ENCODE measurements at regions not wholly inside any gene's neighbourhood (a gene's known extent, or its start where the extent isn't known, plus 50 kb on each side); places are given as distances from the start of the nearest gene placed in this dataset.
"Not testable (repeated sequence)": the region's sequence is repeated elsewhere in the genome, so short reads cannot be mapped to it uniquely, and the experiment has no call there.

GRCh38 chr12:124677552-124678356 is 110.3 kb upstream of the NCOR2 start:
- Histone ChIP-seq H3K4me1 (ENCODE audit: low read depth) (peaks cover 7% of the 10 kb centered on the region), H3K27ac (no peak overlapping the region), H3K9me3 (ENCODE audit: low read depth) (no peaks in the 10 kb centered on the region), H3K27me3 (no peaks in the 10 kb centered on the region), H3K36me3 (no peaks in the 10 kb centered on the region), H3K4me3 (no peak overlapping the region)
- no peak for DNase-seq (ENCODE audit: low read depth in 1 of 2, low spot score in 1 of 2)
- TF ChIP-seq CTCF (IDR thresholded peaks at IDR 0.05; ENCODE audit: low read depth, low read length): no peak

GRCh38 chr12:124676714-124677462 is 109.5 kb upstream of the NCOR2 start:
- Histone ChIP-seq H3K4me1 (ENCODE audit: low read depth) (peaks cover 7% of the 10 kb centered on the region), H3K9me3 (ENCODE audit: low read depth) (no peaks in the 10 kb centered on the region), H3K27ac (no peak overlapping the region), H3K36me3 (no peaks in the 10 kb centered on the region), H3K4me3 (no peak overlapping the region), H3K27me3 (no peaks in the 10 kb centered on the region)
- no peak for TF ChIP-seq CTCF (IDR thresholded peaks at IDR 0.05; ENCODE audit: low read depth, low read length)
- no peak for DNase-seq (ENCODE audit: low read depth in 1 of 2, low spot score in 1 of 2)

- no peaks in the 10 kb centered on the region for H3K9me3 ChIP-seq (ENCODE audit: low read depth)
- DNase-seq (ENCODE audit: low read depth in 1 of 2, low spot score in 1 of 2): peak in 1 of 2 donors; percentile 52
- H3K27ac ChIP-seq: no peak overlapping the region
- H3K27me3 ChIP-seq: no peaks in the 10 kb centered on the region
- H3K4me3 ChIP-seq: no peak overlapping the region
- peaks cover 7% of the 10 kb centered on the region for H3K4me1 ChIP-seq (ENCODE audit: low read depth)
- TF ChIP-seq CTCF (IDR thresholded peaks at IDR 0.05; ENCODE audit: low read depth, low read length): no peak
- H3K36me3 ChIP-seq: no peaks in the 10 kb centered on the region
Measured at GRCh38 chr12:124675881-124676713, 108.7 kb upstream of the NCOR2 start.

- peaks cover 7% of the 10 kb centered on the region for H3K4me1 ChIP-seq (ENCODE audit: low read depth)
- no peak for DNase-seq (ENCODE audit: low read depth in 1 of 2, low spot score in 1 of 2)
- H3K27ac ChIP-seq: no peak overlapping the region
- H3K9me3 ChIP-seq (ENCODE audit: low read depth): no peaks in the 10 kb centered on the region
- no peak overlapping the region for H3K4me3 ChIP-seq
- no peak for TF ChIP-seq CTCF (IDR thresholded peaks at IDR 0.05; ENCODE audit: low read depth, low read length)
- no peaks in the 10 kb centered on the region for H3K27me3 ChIP-seq
- no peaks in the 10 kb centered on the region for H3K36me3 ChIP-seq
Measured at GRCh38 chr12:124674937-124675336, 107.5 kb upstream of the NCOR2 start.

GRCh38 chr12:124673801-124674617 is 106.6 kb upstream of the NCOR2 start:
- no peak for DNase-seq (ENCODE audit: low read depth in 1 of 2, low spot score in 1 of 2)
- no peaks in the 10 kb centered on the region for H3K4me1 ChIP-seq (ENCODE audit: low read depth)
- H3K27me3 ChIP-seq: no peaks in the 10 kb centered on the region
- no peak overlapping the region for H3K27ac ChIP-seq
- H3K9me3 ChIP-seq (ENCODE audit: low read depth): no peaks in the 10 kb centered on the region
- H3K36me3 ChIP-seq: no peaks in the 10 kb centered on the region
- H3K4me3 ChIP-seq: no peak overlapping the region
- TF ChIP-seq CTCF (IDR thresholded peaks at IDR 0.05; ENCODE audit: low read depth, low read length): no peak

- H3K27me3 ChIP-seq; DNase-seq (ENCODE audit: low read depth in 1 of 2, low spot score in 1 of 2); H3K4me1 ChIP-seq (ENCODE audit: low read depth); H3K27ac ChIP-seq; H3K9me3 ChIP-seq (ENCODE audit: low read depth); H3K4me3 ChIP-seq; H3K36me3 ChIP-seq: not testable (repeated sequence)
Measured at GRCh38 chr12:124669271-124669721, 101.9 kb upstream of the NCOR2 start.

Data from cardiac muscle cell (in vitro differentiated cells and primary cell).